HEK293T (cell line): ENCODE measurements at regions not wholly inside any gene's neighbourhood (a gene's known extent, or its start where the extent isn't known, plus 50 kb on each side); places are given as distances from the start of the nearest gene placed in this dataset.

Experiments
- FOXM1 ChIP-seq: fragments of 450-650 bp; IDR thresholded peaks from 2 replicates; pipeline ENCODE4 v1.6.1; 2017; ENCODE audit warnings: mild to moderate bottlenecking, borderline replicate concordance
- SP1 ChIP-seq: fragments of 450-650 bp; IDR thresholded peaks from 2 replicates; pipeline ENCODE4 v1.6.1; 2017

DNA sequence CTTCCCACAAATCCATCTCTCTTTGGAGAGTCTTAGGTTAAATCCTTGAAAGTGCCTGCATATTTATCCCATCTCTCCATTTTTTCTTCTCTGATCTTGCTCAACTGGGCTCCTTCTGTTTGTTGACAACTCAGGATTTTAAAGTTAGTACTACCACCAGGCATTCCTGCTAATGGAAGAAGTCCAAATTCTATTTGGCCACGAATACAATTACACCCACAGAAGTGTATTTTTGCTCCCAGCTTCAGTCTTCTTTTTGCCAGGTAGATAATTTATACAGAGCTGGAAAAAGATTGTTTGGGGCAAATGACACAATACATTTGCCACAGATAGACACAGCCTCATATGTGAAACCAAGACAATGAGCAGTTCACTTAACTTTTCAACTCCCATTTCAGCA is 74.8 kb downstream of the CETN3 start:
- TF ChIP-seq FOXM1 (no peak), SP1 (no peak)
